Heart right ventricle (tissue), 16 donors: ENCODE measurements at regions not wholly inside any gene's neighbourhood (a gene's known extent, or its start where the extent isn't known, plus 50 kb on each side); places are given as distances from the start of the nearest gene placed in this dataset.

Experiments used
- ATAC-seq, 8 donors: fragments of 200-7000 bp; cut with Tn5 transposase; one replicate each; pipeline ENCODE4 v1.9.1; 2020; ENCODE audit warnings: mild to moderate bottlenecking in 8 of 8, moderate library complexity in 8 of 8, moderate number of reproducible peaks in 1 of 8
- DNase-seq, 2 donors: peaks; one replicate each; pipeline ENCODE4 v3.0.0-alpha.2; 2020
- H3K27ac ChIP-seq, 10 donors: fragments of 200-600 bp; sonication (generic) in 2 of 10; one replicate each; pipeline versions ENCODE4 v1.5.0 to v1.8.0; 2020 to 2022; ENCODE audit warnings: mild to moderate bottlenecking in 3 of 10
- H3K27me3 ChIP-seq, 7 donors: fragments of 200-600 bp; one replicate each; pipeline ENCODE4 v1.8.0; 2021 to 2022; ENCODE audit warnings: mild to moderate bottlenecking in 2 of 7
- H3K36me3 ChIP-seq, 9 donors: fragments of 200-600 bp; sonication (generic) in 1 of 9; one replicate each; pipeline versions ENCODE4 v1.5.0 to v1.8.0; 2020 to 2022; ENCODE audit warnings: mild to moderate bottlenecking in 2 of 9
- H3K4me1 ChIP-seq, 9 donors: fragments of 200-600 bp; sonication (generic) in 1 of 9; one replicate each; pipeline versions ENCODE4 v1.5.0 to v1.8.0; 2020 to 2022; ENCODE audit warnings: mild to moderate bottlenecking in 4 of 9
- H3K4me3 ChIP-seq, 10 donors: fragments of 200-600 bp; sonication (generic) in 2 of 10; one replicate each; pipeline versions ENCODE4 v1.5.0 to v1.8.0; 2020 to 2022; ENCODE audit warnings: mild to moderate bottlenecking in 7 of 10, moderate library complexity in 2 of 10
- H3K9me3 ChIP-seq, 11 donors: fragments of 200-600 bp in 10 of 11; sonication (generic) in 2 of 11; one replicate each; pipeline versions ENCODE4 v1.5.0 to v1.8.0; 2013 to 2022; ENCODE audit warnings: mild to moderate bottlenecking in 2 of 11, control low read depth in 1 of 11, moderate library complexity in 1 of 11
- WGBS, 2 donors: extraction: QIAGEN DNeasy Blood & Tissue Kit; methylation state at CpG; one replicate each; pipeline ENCODE4 v1.1.7; 2013; ENCODE audit warnings: inconsistent platforms in 1 of 2; 5-methylcytosine and 5-hydroxymethylcytosine counted together
- intact Hi-C, 10 donors: fragments of 100-400 bp; cut with DNase I; formaldehyde crosslinking; loops; one replicate each; pipeline versions ENCODE4 v1.11.1 to v1.14.2; 2022
- TF ChIP-seq, protein P1 (sequence below), 9 donors: fragments of 200-600 bp; sonication (generic) in 2 of 9; IDR thresholded peaks; one replicate each; pipeline versions ENCODE4 v1.5.0 to v1.8.0; 2021 to 2022; ENCODE audit warnings: antibody characterized with exemption in 9 of 9, mild to moderate bottlenecking in 5 of 9, moderate library complexity in 1 of 9
- donor health status: Arrhythmogenic right ventricular cardiomyopathy.
- donor health status: ischemic (EF 13 %, LVEDD 7.1; RV severe dilation, severe dysfunction).
- donor health status: healthy with polysubstance abuse.
- donor health status: DM: no; HTN: yes; CAD: no.
- donor health status: DM: no; HTN: no; CAD: no.
- donor health status: ischemic (EF 25% LVEDD 6.9; RV normal size, moderate dysfunction).
- donor health status: ischemic (EF 25% LVEDD 5.7; RV mildly dilated, moderate dysfunction).
- donor health status: healthy.
- donor health status: DM: yes; HTN: yes; CAD: no.
- donor health status: Ischemic cardiomyopathy.
- donor health status: ischemic (EF 35%, LVEDD 5.7; RV mildly dilated, moderate dysfunction).
- donor health status: nonischemic (EF 11% LVEDD 7.7; RV severe dilation, severe dysfunction).
- donor health status: DM: yes; HTN: yes; CAD: no.
- donor health status: PGD.
- donor health status: ischemic (EF 29% LVEDD 5.4; RV normal size, mild dysfunction).
- donor health status: nonischemic (EF 23%, LVEDD 6.1; RV moderate dilation, normal function).

DNA sequence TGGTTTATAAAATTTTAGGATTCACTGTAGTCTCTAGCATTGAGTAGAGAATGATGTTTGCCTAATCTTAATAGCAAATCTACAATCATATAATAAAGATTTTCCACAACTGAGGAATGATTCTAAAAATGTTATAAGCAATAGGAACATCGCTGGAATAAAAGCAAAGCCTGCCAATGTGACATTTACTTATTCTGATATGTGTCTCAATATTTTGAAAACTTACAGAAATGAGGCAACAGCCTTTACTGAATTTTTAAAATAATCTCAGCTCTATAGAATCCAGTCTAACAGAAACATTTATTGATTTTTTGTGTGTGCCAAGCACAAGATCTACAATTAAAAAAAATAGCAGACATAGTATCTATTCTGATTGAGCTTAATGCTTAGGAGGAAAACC is 303.7 kb upstream of the CCDC179 start:
- 95 to 96% methylated on average over 1 of the region's 1 CpG for WGBS, 2 donors
- no peak for DNase-seq

DNA sequence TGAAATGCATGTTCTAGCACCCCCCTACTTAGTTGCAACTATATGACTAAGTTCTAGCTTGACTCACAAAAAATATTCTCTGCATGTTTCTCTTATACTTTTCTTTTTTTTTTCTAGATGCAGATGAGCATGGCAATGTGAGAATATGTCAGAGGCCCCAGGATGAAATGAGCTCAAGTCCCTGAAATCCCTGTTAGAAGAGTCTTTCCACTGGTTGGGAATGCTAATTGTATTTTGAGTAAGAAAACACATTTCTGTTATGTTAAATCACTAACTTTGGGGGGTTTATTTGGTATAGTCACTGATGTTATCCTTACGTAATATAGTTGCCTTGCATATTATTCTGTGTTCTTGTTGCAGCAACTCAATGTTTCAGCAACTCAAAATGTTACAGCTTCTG is 306.1 kb upstream of the CCDC179 start:
- no peak for ATAC-seq
- intact Hi-C loops: no loop called here
- H3K9me3 ChIP-seq: no peaks in the 10 kb centered on the region
- H3K27me3 ChIP-seq: no peaks in the 10 kb centered on the region
- TF ChIP-seq, protein P1, sequence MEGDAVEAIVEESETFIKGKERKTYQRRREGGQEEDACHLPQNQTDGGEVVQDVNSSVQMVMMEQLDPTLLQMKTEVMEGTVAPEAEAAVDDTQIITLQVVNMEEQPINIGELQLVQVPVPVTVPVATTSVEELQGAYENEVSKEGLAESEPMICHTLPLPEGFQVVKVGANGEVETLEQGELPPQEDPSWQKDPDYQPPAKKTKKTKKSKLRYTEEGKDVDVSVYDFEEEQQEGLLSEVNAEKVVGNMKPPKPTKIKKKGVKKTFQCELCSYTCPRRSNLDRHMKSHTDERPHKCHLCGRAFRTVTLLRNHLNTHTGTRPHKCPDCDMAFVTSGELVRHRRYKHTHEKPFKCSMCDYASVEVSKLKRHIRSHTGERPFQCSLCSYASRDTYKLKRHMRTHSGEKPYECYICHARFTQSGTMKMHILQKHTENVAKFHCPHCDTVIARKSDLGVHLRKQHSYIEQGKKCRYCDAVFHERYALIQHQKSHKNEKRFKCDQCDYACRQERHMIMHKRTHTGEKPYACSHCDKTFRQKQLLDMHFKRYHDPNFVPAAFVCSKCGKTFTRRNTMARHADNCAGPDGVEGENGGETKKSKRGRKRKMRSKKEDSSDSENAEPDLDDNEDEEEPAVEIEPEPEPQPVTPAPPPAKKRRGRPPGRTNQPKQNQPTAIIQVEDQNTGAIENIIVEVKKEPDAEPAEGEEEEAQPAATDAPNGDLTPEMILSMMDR (IDR thresholded peaks at IDR 0.05): no peak
- no peaks in the 10 kb centered on the region for H3K4me1 ChIP-seq
- WGBS, 2 donors: 98 to 100% methylated on average over 1 of the region's 1 CpG
- H3K36me3 ChIP-seq: no peaks in the 10 kb centered on the region
- no peak overlapping the region for H3K4me3 ChIP-seq
- no peak overlapping the region for H3K27ac ChIP-seq
- no peak for DNase-seq

More for the DNA sequence above, 303.7 kb upstream of the CCDC179 start:
- ATAC-seq: no peak
- intact Hi-C loops: no loop called here
- Histone ChIP-seq H3K36me3 (no peaks in the 10 kb centered on the region), H3K4me1 (no peaks in the 10 kb centered on the region), H3K9me3 (no peaks in the 10 kb centered on the region), H3K4me3 (no peak overlapping the region), H3K27me3 (no peaks in the 10 kb centered on the region), H3K27ac (no peak overlapping the region)
- TF ChIP-seq, protein P1 (IDR thresholded peaks at IDR 0.05): no peak

DNA sequence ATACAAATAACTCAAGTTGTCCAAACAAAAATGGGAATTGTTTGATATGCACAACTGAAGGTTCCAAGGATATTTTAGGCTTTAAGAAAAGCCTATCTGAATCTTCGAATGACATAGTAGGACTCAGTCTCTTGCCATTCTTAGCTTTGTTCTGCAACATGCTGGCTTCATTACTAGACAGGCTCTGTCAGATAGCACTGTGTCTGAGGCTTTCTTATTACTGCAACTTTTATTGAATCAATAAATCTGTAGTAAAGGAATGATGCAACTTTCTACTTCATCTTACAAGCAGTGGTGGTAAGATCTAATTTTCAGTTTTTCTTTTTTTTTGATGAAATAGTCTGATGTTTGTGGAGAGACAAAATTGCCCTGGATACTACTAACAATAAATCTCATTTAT is 319.3 kb upstream of the CCDC179 start:
- ATAC-seq: no peak
- Histone ChIP-seq H3K27ac (no peak overlapping the region), H3K9me3 (no peaks in the 10 kb centered on the region), H3K4me3 (no peak overlapping the region), H3K4me1 (no peaks in the 10 kb centered on the region), H3K27me3 (no peaks in the 10 kb centered on the region), H3K36me3 (no peaks in the 10 kb centered on the region)
- 77 to 80% methylated on average over 1 of the region's 1 CpG for WGBS, 2 donors
- TF ChIP-seq, protein P1 (IDR thresholded peaks at IDR 0.05): no peak
- intact Hi-C loops: no loop called here
- no peak for DNase-seq

DNA sequence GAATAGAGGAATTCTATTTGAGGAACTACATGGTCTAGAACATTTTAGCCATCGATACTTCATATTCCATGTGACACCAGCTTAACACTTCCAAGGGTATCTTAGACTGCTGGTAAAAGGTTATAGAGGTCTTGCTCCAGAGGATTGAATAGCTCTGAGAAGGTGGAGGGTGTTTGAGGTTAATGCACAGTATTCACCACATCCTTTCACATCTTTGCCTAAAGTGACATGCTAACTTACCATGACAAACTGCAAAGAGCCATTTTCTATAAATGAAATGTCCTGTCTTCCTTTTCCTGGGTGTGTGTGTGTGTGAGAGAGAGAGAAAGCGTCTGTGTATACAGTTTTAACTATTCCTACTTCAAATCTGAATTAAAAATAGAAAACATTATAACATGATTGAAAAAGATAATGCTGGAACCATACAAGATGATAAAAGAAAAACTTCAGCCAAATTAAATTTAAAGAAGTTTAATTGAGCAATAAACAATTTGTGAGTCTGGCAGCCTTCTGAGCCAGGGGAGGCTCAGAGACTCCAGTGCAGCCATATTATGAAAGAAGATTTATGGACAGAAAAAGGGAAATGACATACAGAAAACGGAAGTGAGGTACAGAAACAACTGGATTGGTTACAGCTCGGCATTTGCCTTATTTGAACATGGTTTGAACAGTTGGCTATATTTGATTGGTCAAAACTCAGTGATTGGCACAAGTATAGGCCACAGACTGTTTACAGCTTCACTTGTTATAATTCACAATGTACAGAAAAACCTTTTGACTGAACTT is 320.9 kb upstream of the CCDC179 start:
- no peak for DNase-seq
- H3K4me3 ChIP-seq: no peak overlapping the region
- H3K9me3 ChIP-seq: no peaks in the 10 kb centered on the region
- 82 to 83% methylated on average over 4 of the region's 4 CpGs for WGBS, 2 donors
- intact Hi-C loops: no loop called here
- no peaks in the 10 kb centered on the region for H3K27me3 ChIP-seq
- H3K4me1 ChIP-seq: no peaks in the 10 kb centered on the region
- no peak for ATAC-seq
- TF ChIP-seq, protein P1 (IDR thresholded peaks at IDR 0.05): no peak
- H3K27ac ChIP-seq: no peak overlapping the region
- H3K36me3 ChIP-seq: no peaks in the 10 kb centered on the region
